ENCODE measurements at regions not wholly inside any gene's neighbourhood (a gene's known extent, or its start where the extent isn't known, plus 50 kb on each side); places are given as distances from the start of the nearest gene placed in this dataset.

DNA sequence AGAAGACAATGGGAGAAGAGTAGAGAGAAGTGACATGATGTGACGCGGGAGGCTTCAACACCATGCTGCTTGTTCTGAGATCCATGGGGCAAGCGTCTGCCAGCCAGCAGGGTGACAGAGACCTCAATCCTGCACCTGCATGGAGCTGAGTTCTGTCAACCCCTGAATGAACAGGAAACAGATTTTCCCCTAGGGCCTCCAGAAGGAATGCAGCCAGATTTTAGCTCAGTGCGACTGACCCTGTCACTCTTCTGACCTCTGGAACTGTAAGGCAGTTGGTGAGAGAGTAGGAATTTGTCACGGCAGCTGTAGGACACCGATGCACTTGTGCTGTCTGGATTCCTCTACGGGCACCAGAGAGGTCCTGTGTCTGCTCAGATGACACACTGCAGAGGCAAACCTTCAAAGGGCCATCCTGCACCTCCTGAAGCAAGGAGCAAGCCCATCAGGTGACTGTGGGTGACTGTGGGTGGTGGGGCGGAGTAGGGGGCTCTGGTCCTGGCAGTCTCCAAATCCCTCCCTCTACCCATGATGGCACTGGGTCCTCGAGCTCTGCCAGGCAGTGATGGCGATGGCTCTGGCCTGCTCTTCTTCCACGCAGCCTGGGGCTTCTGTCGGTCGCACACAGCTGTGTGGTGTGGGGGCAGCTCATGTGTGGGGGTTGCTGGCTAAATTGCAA lies 194.3 kb upstream of the TWIST2 start:
- H3K4me3 ChIP-seq (ENCODE audit: low read depth, low read length), result no peak overlapping the region
- POLR2A ChIA-PET, result no interaction called here
- TF ChIP-seq, protein P1, sequence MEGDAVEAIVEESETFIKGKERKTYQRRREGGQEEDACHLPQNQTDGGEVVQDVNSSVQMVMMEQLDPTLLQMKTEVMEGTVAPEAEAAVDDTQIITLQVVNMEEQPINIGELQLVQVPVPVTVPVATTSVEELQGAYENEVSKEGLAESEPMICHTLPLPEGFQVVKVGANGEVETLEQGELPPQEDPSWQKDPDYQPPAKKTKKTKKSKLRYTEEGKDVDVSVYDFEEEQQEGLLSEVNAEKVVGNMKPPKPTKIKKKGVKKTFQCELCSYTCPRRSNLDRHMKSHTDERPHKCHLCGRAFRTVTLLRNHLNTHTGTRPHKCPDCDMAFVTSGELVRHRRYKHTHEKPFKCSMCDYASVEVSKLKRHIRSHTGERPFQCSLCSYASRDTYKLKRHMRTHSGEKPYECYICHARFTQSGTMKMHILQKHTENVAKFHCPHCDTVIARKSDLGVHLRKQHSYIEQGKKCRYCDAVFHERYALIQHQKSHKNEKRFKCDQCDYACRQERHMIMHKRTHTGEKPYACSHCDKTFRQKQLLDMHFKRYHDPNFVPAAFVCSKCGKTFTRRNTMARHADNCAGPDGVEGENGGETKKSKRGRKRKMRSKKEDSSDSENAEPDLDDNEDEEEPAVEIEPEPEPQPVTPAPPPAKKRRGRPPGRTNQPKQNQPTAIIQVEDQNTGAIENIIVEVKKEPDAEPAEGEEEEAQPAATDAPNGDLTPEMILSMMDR (IDR thresholded peaks at IDR 0.05; ENCODE audit: insufficient read depth, low read depth, low read length), result no peak
- no peak for DNase-seq (ENCODE audit: low read depth)
- H3K36me3 ChIP-seq (ENCODE audit: control insufficient read depth, insufficient read depth, low read length), result no peaks in the 10 kb centered on the region
- peaks cover 3% of the 10 kb centered on the region; the same call in 1 of the 2 replicates for H3K27me3 ChIP-seq (ENCODE audit: control insufficient read depth, insufficient read depth, low read length)
- CTCF ChIA-PET, result interaction anchor here (1.1 kb wide), 1 partner anchor 140 kb away, joined by 4 read pairs; no protein-coding TSS in a partner anchor

DNA sequence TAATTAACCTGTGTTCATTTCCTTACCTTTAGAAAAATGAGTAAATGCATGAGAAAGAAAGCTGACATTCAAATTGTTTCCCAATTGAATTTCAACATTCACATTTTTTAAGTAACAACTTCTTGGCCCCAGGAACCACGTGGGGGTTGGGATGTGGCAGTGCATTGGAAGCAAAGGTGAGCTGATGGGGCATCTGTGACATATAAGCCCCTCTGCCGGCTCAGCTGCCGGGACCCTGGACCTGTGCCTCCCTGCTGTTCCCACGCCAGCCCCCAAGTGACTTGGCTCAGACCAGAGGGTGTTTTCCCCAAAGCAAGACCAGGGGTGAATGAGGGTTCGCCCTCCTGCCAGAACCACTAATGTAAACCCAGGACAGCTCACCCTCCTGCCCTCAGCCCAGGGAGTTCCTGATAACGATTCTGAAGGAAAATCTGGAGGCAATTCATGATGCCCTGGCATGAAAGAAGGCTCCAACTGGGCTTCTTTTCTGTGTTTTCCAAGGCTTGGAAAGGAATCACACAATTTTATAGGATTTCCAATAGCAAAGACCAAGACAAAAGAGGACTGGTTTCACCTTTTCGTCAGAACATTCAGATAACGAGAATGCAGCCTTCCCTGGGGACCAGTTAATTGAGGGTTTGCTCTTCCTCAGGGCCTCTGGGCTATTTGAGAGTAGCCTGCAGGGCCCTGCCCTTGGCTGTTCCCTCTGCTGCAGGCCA lies 193.2 kb upstream of the TWIST2 start:
- POLR2A ChIA-PET, result no interaction called here
- DNase-seq (ENCODE audit: low read depth), result no peak
- H3K36me3 ChIP-seq (ENCODE audit: control insufficient read depth, insufficient read depth, low read length), result no peaks in the 10 kb centered on the region
- TF ChIP-seq, protein P1 (IDR thresholded peaks at IDR 0.05; ENCODE audit: insufficient read depth, low read depth, low read length), result no peak
- H3K27me3 ChIP-seq (ENCODE audit: control insufficient read depth, insufficient read depth, low read length), result peaks cover 3% of the 10 kb centered on the region; the same call in 1 of the 2 replicates
- H3K4me3 ChIP-seq (ENCODE audit: low read depth, low read length), result no peak overlapping the region
- CTCF ChIA-PET, result interaction anchor here (1.1 to 1.9 kb wide), 2 partner anchors 10 to 142 kb away, joined by 4 to 5 read pairs; no protein-coding TSS in a partner anchor

DNA sequence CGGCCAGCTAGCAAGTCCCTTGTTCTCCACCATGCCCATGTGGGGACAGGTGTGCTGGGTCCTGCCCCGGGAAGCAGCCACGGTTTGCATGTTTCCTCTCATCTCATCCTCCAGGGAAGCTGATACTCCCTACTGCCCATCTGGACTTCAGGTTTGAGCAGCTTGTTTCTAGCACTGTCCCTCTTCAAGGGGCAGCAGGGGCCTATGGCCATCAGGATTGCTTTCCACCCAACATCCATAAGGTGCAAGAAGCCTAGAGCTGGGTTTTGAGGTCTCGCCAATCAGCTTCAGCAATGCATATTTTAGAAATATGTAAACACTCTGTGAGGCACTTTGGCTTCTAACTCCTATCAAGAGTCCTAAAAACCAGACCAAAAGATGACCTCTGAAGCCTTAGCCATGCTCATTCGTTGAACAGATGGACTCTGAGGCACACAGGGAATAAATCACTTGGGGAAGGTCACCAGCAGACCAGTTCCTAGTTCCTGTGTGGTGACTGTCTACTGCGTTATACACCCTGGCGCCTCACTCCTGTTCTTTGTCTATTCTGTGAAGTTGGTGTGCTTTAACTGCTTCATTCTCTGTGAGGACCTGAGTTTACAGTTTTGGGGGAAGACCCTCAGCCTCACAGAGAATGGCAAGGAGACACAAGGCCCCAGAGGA lies 192.6 kb upstream of the TWIST2 start:
- CTCF ChIA-PET, result interaction anchor here (1.3 to 1.9 kb wide), 2 partner anchors 10 to 285 kb away, joined by 4 to 5 read pairs; no protein-coding TSS in a partner anchor

DNA sequence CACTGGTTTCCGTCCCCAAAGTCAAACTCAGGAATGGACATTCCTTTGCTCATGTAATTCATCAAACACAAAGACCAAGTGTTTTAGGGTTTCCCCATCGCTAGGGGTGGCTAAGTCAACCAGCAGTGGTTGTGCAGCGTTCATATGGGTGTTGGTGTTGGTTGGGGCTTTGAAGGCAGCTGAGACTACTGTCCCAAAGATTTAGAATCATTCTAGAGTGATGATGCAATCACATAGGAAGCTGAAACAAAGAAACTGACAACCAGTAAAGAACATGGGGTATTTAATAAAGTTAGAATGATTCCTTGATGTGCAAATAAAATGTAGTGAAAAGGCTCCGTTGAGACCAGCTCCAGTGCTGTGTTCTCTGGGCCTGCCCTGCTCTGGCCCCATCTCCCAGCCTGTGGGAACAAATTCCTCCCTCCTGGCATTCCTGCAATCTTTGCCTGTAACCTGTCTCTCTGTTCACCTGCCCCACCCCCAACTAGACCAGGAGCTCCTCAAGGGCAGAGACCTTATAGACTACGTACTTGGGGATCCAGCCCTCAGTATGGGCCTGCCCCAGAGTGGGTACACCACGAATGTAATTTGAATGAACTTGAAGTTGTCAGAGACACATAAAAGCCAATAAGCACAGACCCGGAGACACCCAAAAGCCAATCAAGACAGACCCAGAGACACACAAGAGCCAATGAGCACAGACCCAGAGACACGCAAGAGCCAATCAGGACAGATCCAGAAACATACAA lies 191.7 kb upstream of the TWIST2 start:
- ChIA-PET CTCF (interaction anchor here (1.3 to 1.9 kb wide), 3 partner anchors 11 to 285 kb away, joined by 4 to 5 read pairs (median 4); no protein-coding TSS in a partner anchor), POLR2A (no interaction called here)
- TF ChIP-seq, protein P1 (IDR thresholded peaks at IDR 0.05; ENCODE audit: insufficient read depth, low read depth, low read length), result no peak

More for the DNA sequence above, 192.6 kb upstream of the TWIST2 start:
- Histone ChIP-seq H3K36me3 (ENCODE audit: control insufficient read depth, insufficient read depth, low read length) (no peaks in the 10 kb centered on the region), H3K27me3 (ENCODE audit: control insufficient read depth, insufficient read depth, low read length) (peaks cover 3% of the 10 kb centered on the region; the same call in 1 of the 2 replicates), H3K4me3 (ENCODE audit: low read depth, low read length) (no peak overlapping the region)
- POLR2A ChIA-PET, result no interaction called here
- TF ChIP-seq, protein P1 (IDR thresholded peaks at IDR 0.05; ENCODE audit: insufficient read depth, low read depth, low read length), result no peak
- no peak for DNase-seq (ENCODE audit: low read depth)

More for the DNA sequence above, 191.7 kb upstream of the TWIST2 start:
- no peak for DNase-seq (ENCODE audit: low read depth)
- H3K27me3 ChIP-seq (ENCODE audit: control insufficient read depth, insufficient read depth, low read length), result peaks cover 3% of the 10 kb centered on the region; the same call in 1 of the 2 replicates
- no peaks in the 10 kb centered on the region for H3K36me3 ChIP-seq (ENCODE audit: control insufficient read depth, insufficient read depth, low read length)
- H3K4me3 ChIP-seq (ENCODE audit: low read depth, low read length), result no peak overlapping the region

All from BJ (cell line).